Smooth muscle cell (in vitro differentiated cells): ENCODE measurements at regions not wholly inside any gene's neighbourhood (a gene's known extent, or its start where the extent isn't known, plus 50 kb on each side); places are given as distances from the start of the nearest gene placed in this dataset.

Experiments
- DNase-seq: peaks from one replicate; lab custom pipeline; 2025; ENCODE audit not compliant: unreplicated experiment; lab: John Stamatoyannopoulos, UW
- H2AFZ ChIP-seq: fragments of 200-600 bp; sonication (generic); 2 replicates; pipeline ENCODE4 v1.6.0; 2016; ENCODE audit warnings: antibody characterized with exemption, low read depth, mild to moderate bottlenecking
- H3F3A ChIP-seq: fragments of 200-600 bp; sonication (generic); 2 replicates; pipeline ENCODE4 v1.6.0; 2017; ENCODE audit warnings: antibody characterized with exemption, low read depth
- H3K27ac ChIP-seq: fragments of 200-600 bp; sonication (generic); 2 replicates; pipeline ENCODE4 v1.5.1; 2016; ENCODE audit warnings: low read depth, mild to moderate bottlenecking
- H3K27me3 ChIP-seq: fragments of 200-600 bp; sonication (generic); 2 replicates; pipeline ENCODE4 v1.6.1; 2016; ENCODE audit warnings: low read depth, mild to moderate bottlenecking
- H3K36me3 ChIP-seq: fragments of 200-600 bp; sonication (generic); 2 replicates; pipeline ENCODE4 v1.5.1; 2016; ENCODE audit warnings: low read depth
- H3K4me1 ChIP-seq: fragments of 200-600 bp; sonication (generic); 2 replicates; pipeline ENCODE4 v1.5.1; 2016; ENCODE audit warnings: low read depth
- H3K4me2 ChIP-seq: fragments of 200-600 bp; sonication (generic); 2 replicates; pipeline ENCODE4 v1.6.0; 2016; ENCODE audit warnings: mild to moderate bottlenecking
- H3K4me3 ChIP-seq: fragments of 200-600 bp; sonication (generic); 2 replicates; pipeline ENCODE4 v1.5.1; 2016; ENCODE audit warnings: mild to moderate bottlenecking
- H3K79me2 ChIP-seq: fragments of 200-600 bp; sonication (generic); 2 replicates; pipeline ENCODE4 v1.6.0; 2016; ENCODE audit warnings: low read depth, mild to moderate bottlenecking
- H3K9ac ChIP-seq: fragments of 200-600 bp; sonication (generic); 2 replicates; pipeline ENCODE4 v1.6.0; 2016; ENCODE audit warnings: low read depth
- H3K9me3 ChIP-seq: fragments of 200-600 bp; sonication (generic); replicated peaks from 2 replicates; pipeline ENCODE4 v1.5.1; 2016; ENCODE audit warnings: low read depth
- H4K20me1 ChIP-seq: fragments of 200-600 bp; sonication (generic); 2 replicates; pipeline ENCODE4 v1.6.0; 2016; ENCODE audit warnings: low read depth
- CTCF ChIP-seq: fragments of 200-600 bp; sonication (generic); IDR thresholded peaks from 2 replicates; pipeline ENCODE4 v1.5.1; 2017; ENCODE audit warnings: borderline replicate concordance, mild to moderate bottlenecking, antibody characterized with exemption; ENCODE audit not compliant: insufficient read depth, poor library complexity, severe bottlenecking
- WGBS: methylation state at CpG from one replicate; pipeline ENCODE4 v1.1.7; 2016; ENCODE audit warnings: low lambda C conversion rate; 5-methylcytosine and 5-hydroxymethylcytosine counted together

GRCh38 chr2:57372237-57372984 is 674.2 kb upstream of the VRK2 start:
- H3K4me1 ChIP-seq: no peaks in the 10 kb centered on the region
- TF ChIP-seq CTCF: no peak
- no peaks in the 10 kb centered on the region for H3K27me3 ChIP-seq
- peak overlapping the region; percentile 44 for H2AFZ ChIP-seq
- H3K79me2 ChIP-seq: no peaks in the 10 kb centered on the region
- H3K9ac ChIP-seq: no peak overlapping the region
- H3K36me3 ChIP-seq: no peaks in the 10 kb centered on the region
- no peak for DNase-seq
- peak overlapping the region; percentile 13 for H3K4me2 ChIP-seq
- no peaks in the 10 kb centered on the region for H3F3A ChIP-seq
- no peaks in the 10 kb centered on the region for H3K9me3 ChIP-seq
- H3K27ac ChIP-seq: no peak overlapping the region
- H4K20me1 ChIP-seq: no peaks in the 10 kb centered on the region
- 45% methylated on average over 2 of the region's 2 CpGs for WGBS
- H3K4me3 ChIP-seq: no peak overlapping the region

- no peak for DNase-seq
- Histone ChIP-seq H3K9me3 (no peaks in the 10 kb centered on the region), H2AFZ (no peak overlapping the region), H3K79me2 (no peaks in the 10 kb centered on the region), H3K4me3 (no peak overlapping the region), H3K27me3 (no peaks in the 10 kb centered on the region), H3K36me3 (no peaks in the 10 kb centered on the region), H4K20me1 (no peaks in the 10 kb centered on the region), H3K4me1 (no peaks in the 10 kb centered on the region), H3K9ac (no peak overlapping the region), H3F3A (no peaks in the 10 kb centered on the region), H3K4me2 (peak overlapping the region; percentile 13), H3K27ac (peak overlapping the region; percentile 45)
- TF ChIP-seq CTCF: no peak
- 64% methylated on average over 3 of the region's 3 CpGs for WGBS
These were observed 673.1 kb upstream of the VRK2 start for GRCh38 chr2:57373530-57373929.

- Histone ChIP-seq H3K9ac (no peak overlapping the region), H3K4me2 (no peak overlapping the region), H3K4me3 (no peak overlapping the region), H3K36me3 (no peaks in the 10 kb centered on the region), H3K79me2 (no peaks in the 10 kb centered on the region), H3K27me3 (no peaks in the 10 kb centered on the region), H4K20me1 (no peaks in the 10 kb centered on the region), H2AFZ (no peak overlapping the region), H3K9me3 (no peaks in the 10 kb centered on the region), H3K4me1 (no peaks in the 10 kb centered on the region), H3F3A (no peaks in the 10 kb centered on the region), H3K27ac (no peak overlapping the region)
- peak; percentile 38 for TF ChIP-seq CTCF
- whole genome bisulfite sequencing: 29% methylated on average over 1 of the region's 1 CpG
- no peak for DNase-seq
These were observed 669.6 kb upstream of the VRK2 start for GRCh38 chr2:57376985-57377384.

GRCh38 chr2:57386305-57386704 is 660.3 kb upstream of the VRK2 start:
- no peaks in the 10 kb centered on the region for H3K9me3 ChIP-seq
- no peaks in the 10 kb centered on the region for H4K20me1 ChIP-seq
- no peaks in the 10 kb centered on the region for H3K36me3 ChIP-seq
- no peak overlapping the region for H3K4me2 ChIP-seq
- DNase-seq: no peak
- no peak overlapping the region for H3K9ac ChIP-seq
- no peaks in the 10 kb centered on the region for H3F3A ChIP-seq
- H3K4me1 ChIP-seq: no peaks in the 10 kb centered on the region
- no peaks in the 10 kb centered on the region for H3K27me3 ChIP-seq
- no peak for TF ChIP-seq CTCF
- H3K27ac ChIP-seq: no peak overlapping the region
- no peak overlapping the region for H2AFZ ChIP-seq
- no peaks in the 10 kb centered on the region for H3K79me2 ChIP-seq
- H3K4me3 ChIP-seq: no peak overlapping the region
